ENCODE measurements at regions not wholly inside any gene's neighbourhood (a gene's known extent, or its start where the extent isn't known, plus 50 kb on each side); places are given as distances from the start of the nearest gene placed in this dataset.

DNA sequence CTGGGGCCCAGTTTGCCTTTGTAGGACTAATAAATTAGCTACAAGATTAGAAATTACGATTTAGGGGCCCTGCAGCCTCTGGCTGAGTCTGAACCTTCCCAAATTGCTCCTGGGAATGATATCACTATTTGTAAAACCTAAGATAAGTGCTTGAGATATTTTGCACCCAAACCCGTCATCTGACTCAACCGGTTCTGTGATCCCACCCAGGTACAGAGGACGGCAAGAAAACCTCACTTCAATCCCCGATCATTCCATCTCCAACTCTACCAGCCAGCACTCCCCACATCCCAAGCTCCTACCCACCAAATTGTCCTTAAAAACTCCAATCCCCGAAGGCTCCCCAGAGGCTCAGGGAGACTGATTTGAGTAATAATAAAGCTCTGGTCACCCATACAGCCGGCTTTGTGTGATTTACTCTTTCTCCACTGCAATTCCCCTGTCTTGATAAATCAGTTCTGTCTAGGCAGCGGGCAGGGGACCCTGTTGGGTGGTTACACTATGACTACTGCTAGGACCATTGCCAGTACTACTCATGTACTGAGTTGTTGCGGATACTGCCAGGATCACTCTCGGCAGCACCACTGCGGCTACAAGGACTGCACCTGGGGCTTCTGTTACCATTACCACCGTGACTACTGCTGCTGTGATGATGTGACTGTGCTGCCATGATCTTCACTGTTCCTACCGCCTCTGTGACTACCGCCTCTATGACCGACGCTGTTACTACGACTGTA lies 73.1 kb downstream of the IRF8 start:
- DNase-seq, result no peak
- ATAC-seq, result no peak
- intact Hi-C loops (cut with DNase I), result no loop called here

- DNase-seq (no peak), ATAC-seq (no peak)
- intact Hi-C loops (cut with DNase I), result no loop called here
These were observed 75.7 kb downstream of the IRF8 start for GRCh38 chr16:85974428-85975375.

- intact Hi-C loops (cut with DNase I), result no loop called here
- no peak for ATAC-seq
- DNase-seq, result no peak
These were observed 76.6 kb downstream of the IRF8 start for GRCh38 chr16:85975451-85975981.

DNA sequence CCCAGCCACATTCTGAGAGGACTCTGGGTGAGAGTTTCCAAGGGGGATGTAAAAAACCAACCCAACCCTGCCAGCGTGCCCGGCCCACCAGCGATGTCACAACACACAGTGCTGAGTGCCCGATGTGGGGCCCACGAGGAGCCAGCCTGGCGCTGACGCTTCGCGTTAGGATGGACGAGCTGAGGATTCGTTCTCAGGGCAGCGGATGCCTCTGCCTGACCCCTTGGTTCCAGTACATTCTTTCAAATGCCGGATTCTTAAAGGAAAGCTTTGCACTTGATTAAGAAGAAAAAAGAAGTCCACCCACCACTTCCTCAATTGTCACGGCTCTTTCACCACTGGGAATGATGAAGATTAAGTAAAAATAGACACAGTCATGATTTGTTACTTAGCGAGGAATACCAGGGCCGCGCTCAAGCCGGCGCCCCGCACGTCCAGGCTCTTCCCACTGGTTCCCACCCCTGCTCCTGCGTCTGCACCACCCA lies 79.4 kb downstream of the IRF8 start:
- ATAC-seq (peak; percentile 14 to 75), DNase-seq (no peak)
- intact Hi-C loops (cut with DNase I), result no loop called here

- ATAC-seq, result no peak
- no peak for DNase-seq
- intact Hi-C loops (cut with DNase I), result no loop called here
These were observed 80.0 kb downstream of the IRF8 start for GRCh38 chr16:85978976-85979375.

DNA sequence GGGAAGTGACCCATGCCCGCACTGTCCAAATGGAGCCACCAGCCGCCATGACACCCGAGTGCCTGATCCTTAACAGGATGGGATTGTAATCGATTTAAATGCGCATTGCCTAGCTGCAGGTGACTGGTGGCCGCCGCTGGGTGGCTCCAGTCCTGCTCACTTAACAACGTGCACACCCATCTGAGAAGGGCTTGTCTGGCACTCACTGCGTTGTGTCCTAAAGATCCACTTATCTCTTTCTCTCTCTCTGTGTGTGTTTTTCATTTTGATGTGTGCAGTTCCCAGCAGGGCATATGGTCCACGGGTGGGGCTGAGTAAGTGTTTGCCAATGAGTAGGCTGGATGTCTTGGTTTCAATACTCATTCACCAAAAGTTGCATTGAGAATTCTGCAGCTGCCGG lies 80.6 kb downstream of the IRF8 start:
- no peak for DNase-seq
- no peak for ATAC-seq
- intact Hi-C loops (cut with DNase I), result loop anchor here in 1 of 2 donors (10.0 kb wide), 1 partner anchor 155 kb away; no protein-coding TSS in a partner anchor

DNA sequence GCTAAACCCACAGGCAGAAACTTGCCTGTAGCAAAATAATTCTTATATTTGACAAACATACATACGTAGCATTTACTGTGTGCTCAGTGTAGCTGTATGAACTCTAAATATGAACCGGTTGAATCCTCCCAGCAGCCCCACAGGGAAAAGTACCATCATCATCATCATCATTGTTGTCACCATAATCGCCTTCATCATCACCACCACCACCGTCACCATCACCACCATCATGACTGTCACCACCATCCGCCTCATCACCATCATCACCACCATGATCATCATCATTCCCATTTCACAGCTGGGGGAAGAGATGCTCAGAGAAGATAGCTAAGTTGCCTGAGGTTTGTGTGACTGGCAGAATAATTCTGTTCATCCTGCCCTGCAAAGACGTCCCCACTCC lies 81.7 kb downstream of the IRF8 start:
- ATAC-seq (no peak), DNase-seq (no peak)
- intact Hi-C loops (cut with DNase I), result loop anchor here in 1 of 2 donors (10.0 kb wide), 1 partner anchor 156 kb away; no protein-coding TSS in a partner anchor

DNA sequence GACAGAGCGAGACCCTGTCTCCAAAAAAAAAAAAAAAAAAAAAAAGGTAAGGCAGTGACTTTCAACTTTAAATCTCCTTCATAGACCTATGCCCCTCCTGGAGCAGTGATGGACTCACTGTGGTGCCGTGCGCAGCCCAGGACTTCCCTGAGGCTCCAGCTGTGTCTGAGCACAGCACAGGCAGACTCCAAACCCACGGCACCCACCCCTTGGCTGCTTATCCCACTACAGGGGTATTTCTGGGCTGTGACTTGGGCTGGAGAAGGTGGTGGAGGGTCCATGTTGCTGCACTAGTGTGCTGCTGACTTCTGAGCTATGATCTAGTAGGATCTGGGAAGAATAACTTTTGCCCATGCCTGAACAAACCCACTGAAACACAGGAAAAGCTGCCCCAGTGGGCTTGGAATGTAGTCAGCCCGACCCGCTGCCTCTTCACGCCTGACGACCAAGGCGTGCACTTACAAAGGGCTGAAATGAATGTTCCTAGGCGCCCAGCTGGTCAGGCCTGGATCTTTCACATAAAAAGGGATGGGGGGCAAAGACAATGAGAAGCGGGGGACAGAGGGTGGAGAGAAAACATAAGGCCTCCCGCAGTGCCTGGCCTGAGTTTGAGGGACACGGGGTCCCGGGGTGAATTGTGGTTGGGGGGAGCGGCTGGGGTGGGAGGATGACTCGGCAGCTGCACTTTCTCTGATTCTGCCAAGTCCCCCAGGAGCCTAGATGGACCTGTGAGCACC lies 83.0 kb downstream of the IRF8 start:
- DNase-seq (no peak), ATAC-seq (no peak)
- intact Hi-C loops (cut with DNase I), result loop anchor here in 1 of 2 donors (10.0 kb wide), 1 partner anchor 157 kb away; no protein-coding TSS in a partner anchor

DNA sequence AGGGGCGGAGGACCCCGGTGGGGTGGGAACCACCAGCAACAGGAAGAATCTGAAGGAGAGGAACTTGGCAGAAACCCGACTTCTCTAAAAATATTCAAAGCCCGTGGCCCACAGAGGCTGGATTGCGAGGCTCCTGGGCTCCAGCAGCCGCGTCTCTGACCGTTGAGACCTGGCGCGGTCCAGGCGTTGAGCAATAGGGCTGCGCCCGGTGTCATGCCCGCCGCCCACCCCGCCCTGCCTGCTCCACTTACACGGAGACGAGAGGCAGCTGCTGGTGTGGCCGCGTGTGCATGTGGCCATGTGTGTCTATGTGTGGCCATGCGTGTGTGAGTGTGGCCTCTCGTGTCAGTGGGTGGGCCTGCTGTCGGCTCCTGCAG lies 83.6 kb downstream of the IRF8 start:
- ATAC-seq (peak; percentile 32 to 40), DNase-seq (peak; percentile 38)
- intact Hi-C loops (cut with DNase I), result loop anchor here in 1 of 2 donors (10.0 kb wide), 1 partner anchor 158 kb away; no protein-coding TSS in a partner anchor

- DNase-seq, result no peak
- intact Hi-C loops (cut with DNase I), result loop anchor here in 1 of 2 donors (10.0 kb wide), 1 partner anchor 158 kb away; no protein-coding TSS in a partner anchor
- ATAC-seq, result no peak
These were observed 84.1 kb downstream of the IRF8 start for GRCh38 chr16:85983064-85983463.

GRCh38 chr16:85983606-85984230 lies 84.8 kb downstream of the IRF8 start:
- intact Hi-C loops (cut with DNase I), result loop anchor here in 1 of 2 donors (10.0 kb wide), 1 partner anchor 159 kb away; no protein-coding TSS in a partner anchor
- no peak for DNase-seq

DNA sequence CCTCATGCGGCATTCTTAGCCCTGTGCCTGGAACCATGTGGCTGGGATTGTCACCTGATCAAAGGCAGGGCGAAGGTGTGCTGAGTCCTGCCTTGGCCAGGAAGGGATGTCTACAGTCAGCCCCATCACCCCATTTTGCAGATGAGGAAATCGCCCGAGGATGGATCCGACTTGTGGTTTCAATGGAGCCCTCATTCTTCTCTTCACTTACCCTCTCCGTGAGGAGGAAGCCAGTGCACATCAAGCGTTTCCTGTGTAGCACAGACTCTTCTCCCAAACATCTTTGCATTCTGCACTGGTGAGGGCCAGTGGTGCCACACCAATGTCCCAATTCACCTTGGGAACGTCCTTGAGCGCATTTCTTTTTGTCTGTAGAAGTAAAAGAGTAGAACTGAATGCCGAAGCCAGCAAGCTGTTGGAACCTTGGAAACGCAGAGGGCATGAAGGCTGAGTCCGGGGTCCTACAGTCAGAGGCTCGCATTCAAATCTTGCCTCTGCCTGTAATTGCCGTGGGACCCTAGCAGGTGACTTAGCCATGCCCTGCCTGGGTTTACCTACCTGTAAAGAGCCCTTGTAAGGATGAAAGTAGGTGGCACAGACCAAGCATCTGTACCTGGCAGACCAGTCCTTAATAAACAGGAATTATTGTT lies 85.4 kb downstream of the IRF8 start:
- intact Hi-C loops (cut with DNase I), result loop anchor here in 1 of 2 donors (10.0 kb wide), 1 partner anchor 160 kb away; no protein-coding TSS in a partner anchor
- DNase-seq (no peak), ATAC-seq (no peak)

More at GRCh38 chr16:85983606-85984230, 84.8 kb downstream of the IRF8 start:
- peak; percentile 24 to 32 for ATAC-seq

GRCh38 chr16:85984947-85985451 lies 86.0 kb downstream of the IRF8 start:
- peak in 1 of 2 donors; percentile 31 for ATAC-seq
- intact Hi-C loops (cut with DNase I), result loop anchor here in 1 of 2 donors (10.0 kb wide), 1 partner anchor 160 kb away; no protein-coding TSS in a partner anchor
- peak; percentile 37 for DNase-seq

DNA sequence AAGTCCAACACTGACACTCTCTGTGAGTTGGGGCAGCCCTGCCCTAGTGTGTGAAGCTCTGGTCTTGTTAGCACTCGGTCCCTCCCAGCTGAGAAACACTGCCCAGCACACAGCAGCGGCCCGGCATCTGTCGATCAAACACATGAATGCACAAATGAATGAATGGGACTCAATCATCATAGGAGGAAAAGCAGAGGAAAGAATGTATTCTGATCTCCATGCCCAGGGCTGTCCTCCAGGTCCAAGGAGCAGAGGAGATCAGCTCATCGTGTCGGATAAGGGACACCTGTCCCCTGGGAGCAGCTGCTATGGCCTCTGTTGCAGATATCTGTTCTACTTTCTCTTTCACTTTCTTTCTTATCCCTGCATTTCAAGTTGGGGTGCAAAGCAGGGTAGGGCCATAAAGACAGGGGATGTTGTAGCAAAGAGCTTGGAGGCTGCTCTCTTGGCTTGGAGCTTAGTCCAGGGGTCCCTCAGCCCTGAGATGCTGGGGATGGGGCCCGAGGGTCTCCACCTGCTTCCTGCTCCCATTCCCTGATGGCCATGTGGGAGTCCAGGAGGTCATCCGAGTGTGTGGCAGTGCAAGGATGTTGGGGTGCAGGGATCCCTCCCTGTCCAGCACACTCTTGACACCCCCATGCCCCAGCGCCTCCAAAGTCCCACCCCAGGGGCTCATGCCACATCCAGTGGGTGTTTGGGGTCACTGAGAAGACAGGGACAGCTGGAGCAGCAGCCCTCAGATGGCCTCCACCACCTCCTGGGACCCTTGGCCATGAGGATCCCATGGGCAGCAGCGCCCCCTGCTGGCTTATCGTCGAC lies 88.2 kb downstream of the IRF8 start:
- intact Hi-C loops (cut with DNase I), result loop anchor here (2.0 to 10.0 kb wide), 2 partner anchors 162 to 166 kb away; no protein-coding TSS in a partner anchor
- DNase-seq (no peak), ATAC-seq (peak; percentile 5 to 13)

- intact Hi-C loops (cut with DNase I), result loop anchor here (2.0 to 10.0 kb wide), 2 partner anchors 163 to 167 kb away; no protein-coding TSS in a partner anchor
- DNase-seq, result no peak
- ATAC-seq, result peak in 1 of 2 donors; percentile 35
These were observed 88.8 kb downstream of the IRF8 start for GRCh38 chr16:85987750-85988078.

- ATAC-seq (no peak), DNase-seq (no peak)
- intact Hi-C loops (cut with DNase I), result loop anchor here in 1 of 2 donors (10.0 kb wide), 1 partner anchor 164 kb away; no protein-coding TSS in a partner anchor
These were observed 89.3 kb downstream of the IRF8 start for GRCh38 chr16:85988306-85988705.
